ENCODE measurements at regions not wholly inside any gene's neighbourhood (a gene's known extent, or its start where the extent isn't known, plus 50 kb on each side); places are given as distances from the start of the nearest gene placed in this dataset.

DNA sequence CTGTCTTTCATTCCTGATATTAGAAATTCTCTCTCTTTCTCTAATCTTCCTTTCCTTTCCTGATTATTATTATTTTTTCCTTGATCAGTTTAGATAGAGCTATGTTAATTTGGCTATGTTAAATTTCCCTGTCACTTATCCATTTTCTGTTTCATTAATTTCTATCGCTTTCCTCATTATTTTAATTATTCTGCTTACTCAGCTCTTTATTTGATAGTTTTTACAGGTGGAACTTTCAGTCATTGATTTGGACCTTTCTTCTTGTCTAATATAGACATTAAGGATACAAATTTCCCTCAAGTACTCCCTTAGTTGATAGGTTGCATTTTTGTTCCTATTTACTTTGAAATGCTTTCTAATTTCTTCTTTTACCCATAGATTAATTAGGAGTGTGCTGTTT lies 442.3 kb downstream of the CDH26 start:
- TF ChIP-seq, protein P1, sequence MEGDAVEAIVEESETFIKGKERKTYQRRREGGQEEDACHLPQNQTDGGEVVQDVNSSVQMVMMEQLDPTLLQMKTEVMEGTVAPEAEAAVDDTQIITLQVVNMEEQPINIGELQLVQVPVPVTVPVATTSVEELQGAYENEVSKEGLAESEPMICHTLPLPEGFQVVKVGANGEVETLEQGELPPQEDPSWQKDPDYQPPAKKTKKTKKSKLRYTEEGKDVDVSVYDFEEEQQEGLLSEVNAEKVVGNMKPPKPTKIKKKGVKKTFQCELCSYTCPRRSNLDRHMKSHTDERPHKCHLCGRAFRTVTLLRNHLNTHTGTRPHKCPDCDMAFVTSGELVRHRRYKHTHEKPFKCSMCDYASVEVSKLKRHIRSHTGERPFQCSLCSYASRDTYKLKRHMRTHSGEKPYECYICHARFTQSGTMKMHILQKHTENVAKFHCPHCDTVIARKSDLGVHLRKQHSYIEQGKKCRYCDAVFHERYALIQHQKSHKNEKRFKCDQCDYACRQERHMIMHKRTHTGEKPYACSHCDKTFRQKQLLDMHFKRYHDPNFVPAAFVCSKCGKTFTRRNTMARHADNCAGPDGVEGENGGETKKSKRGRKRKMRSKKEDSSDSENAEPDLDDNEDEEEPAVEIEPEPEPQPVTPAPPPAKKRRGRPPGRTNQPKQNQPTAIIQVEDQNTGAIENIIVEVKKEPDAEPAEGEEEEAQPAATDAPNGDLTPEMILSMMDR (conservative IDR thresholded peaks at IDR 0.05): no peak
- no peak for TF ChIP-seq ZFX (IDR thresholded peaks at IDR 0.05)
- H3K27ac ChIP-seq: no peak overlapping the region

DNA sequence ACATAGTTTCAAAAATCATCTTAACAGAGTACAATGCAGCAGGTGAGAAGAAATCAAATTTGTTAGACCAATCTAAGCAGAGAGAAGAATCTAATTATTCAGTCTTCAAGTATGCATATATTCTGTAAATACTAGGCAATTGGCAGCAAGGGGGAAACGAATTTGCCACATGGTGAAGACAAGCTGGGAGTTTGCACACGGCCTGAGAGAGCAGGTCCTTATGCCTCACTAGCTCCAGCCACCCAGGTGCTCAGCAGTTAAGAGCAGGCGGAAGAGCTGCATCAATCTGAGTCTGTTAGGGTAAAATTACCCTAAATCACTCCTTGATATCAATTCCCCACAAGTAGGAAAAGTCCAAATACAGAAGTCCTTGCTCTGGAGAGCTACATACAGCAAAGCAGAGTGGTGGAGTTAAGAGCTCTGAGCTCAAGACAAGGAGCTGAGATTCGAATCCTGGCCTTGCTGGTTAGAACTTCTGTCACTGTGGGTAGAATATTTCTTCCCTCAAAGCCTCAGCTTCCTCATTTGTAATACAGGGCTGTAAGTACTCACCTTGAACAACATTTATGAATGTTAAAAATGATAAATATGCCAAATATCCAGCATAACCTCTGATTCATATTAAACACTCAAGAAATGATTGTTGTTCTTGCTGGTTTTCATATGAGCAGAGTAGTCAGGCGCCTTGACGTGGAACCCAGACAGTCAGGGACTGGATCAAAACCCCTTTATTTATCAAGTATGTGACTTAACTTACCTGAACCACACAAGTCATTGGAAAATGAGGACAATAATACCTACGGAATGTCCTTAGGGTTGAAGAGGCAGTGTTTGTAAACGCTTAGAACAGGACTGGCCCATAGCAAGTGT lies 444.2 kb downstream of the CDH26 start:
- TF ChIP-seq, protein P1 (conservative IDR thresholded peaks at IDR 0.05): no peak
- no peak for TF ChIP-seq ZFX (IDR thresholded peaks at IDR 0.05)
- H3K27ac ChIP-seq: no peak overlapping the region

DNA sequence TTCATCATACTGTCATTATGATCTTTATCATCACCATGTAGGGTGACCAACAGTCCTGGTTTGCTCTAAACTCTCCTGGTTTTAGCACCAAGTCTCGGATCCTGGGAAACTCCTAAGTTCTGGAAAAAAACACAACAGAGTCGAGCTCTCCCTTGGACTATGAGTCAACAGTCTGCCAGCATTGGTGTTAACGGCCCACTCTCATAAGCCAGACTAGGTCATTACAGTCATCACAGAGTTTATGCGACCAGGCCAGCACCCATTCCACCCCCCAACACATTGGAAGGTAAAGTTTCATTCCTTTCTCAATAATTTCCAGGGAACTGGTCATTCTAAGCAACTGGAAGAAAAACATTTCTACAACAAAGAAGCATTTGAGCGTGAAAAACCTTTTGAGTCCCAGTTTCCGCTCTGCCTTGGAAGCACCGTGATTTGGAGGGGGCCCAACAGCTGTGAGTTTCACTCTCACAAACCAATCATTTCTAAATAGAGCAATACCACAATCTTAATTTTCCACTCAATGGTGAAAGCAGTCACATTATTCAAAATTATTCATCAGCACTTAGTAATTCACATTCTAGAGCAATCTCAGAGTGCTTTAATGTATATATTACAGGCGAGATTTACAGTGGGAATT lies 445.0 kb downstream of the CDH26 start:
- TF ChIP-seq, protein P1 (conservative IDR thresholded peaks at IDR 0.05): no peak
- TF ChIP-seq ZFX (IDR thresholded peaks at IDR 0.05): no peak
- no peak overlapping the region for H3K27ac ChIP-seq

DNA sequence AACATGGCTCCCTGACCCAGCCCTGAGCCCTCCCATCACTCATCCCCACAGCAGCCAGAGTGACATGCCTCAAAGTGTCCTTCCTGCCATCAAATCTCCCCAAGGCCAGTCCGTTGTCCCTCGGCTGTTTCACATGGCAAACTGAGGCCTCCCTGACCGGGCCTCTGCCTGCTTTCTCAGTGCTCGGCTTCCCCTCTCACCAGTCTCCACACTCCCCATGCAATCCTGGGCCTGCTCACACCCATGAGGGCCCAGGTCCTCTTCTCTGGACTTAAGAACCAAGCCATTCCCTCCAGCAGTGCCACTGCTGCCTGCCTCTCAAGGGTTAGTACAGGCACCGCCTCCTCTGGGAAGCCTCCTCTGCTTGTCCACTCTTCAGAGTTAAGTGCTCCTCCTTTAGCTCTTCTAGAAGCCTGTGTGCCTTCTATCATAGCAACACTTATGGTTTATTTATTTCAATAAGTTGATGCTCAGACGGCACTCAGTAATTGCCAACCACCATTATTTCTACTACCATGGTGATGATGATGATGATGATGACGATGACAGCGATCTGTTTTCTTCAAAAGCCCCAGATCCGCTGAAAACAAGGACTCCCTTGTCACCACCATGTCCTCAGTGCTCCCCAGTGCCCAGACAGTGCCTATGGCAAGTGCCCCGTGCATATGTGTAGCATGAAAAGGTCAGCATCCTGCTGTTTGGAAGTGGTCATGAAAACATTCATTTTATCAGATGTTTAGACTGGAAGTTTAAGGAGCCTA lies 449.0 kb downstream of the CDH26 start:
- no peak overlapping the region for H3K27ac ChIP-seq
- no peak for TF ChIP-seq ZFX (IDR thresholded peaks at IDR 0.05)
- TF ChIP-seq, protein P1 (conservative IDR thresholded peaks at IDR 0.05): no peak

DNA sequence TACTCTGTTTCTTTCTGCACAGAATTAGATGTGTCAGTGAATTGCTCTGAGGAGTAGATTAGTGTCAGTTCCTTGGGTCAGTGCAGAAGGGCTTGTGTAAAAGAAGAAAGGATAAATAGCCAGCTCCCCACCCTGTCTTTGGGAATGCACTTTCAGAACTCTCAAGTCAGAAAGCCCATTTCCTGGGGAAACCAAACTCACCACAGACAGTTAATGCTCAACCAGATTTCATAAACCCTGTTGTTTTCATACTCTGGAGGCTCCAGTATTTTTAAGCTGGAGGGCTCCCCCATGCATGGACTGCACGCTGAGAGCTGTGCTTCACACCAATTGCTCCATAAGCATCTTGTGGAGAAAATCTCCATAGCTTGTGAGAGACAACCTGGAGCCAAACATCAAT lies 449.7 kb downstream of the CDH26 start:
- TF ChIP-seq, protein P1 (conservative IDR thresholded peaks at IDR 0.05): no peak
- TF ChIP-seq ZFX (IDR thresholded peaks at IDR 0.05): no peak
- H3K27ac ChIP-seq: no peak overlapping the region

DNA sequence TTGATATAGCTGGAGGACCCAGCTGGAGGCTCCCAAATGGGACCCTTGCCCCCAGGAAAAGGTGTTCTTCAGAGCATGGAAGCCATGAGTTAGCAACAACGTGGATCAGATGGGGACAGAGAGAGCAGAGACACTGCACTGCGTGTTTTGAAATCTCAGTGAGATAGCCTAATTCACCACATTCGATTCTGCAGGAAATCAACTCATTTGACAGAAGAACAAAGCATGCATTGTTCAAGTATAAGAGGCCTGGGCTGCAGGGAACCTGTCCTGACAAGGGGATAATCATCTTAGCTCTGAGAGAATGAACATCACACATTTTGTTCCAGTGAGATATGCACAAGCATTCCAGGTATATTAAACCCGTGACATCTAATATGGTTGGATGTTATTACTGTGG lies 450.2 kb downstream of the CDH26 start:
- H3K27ac ChIP-seq: no peak overlapping the region
- no peak for TF ChIP-seq ZFX (IDR thresholded peaks at IDR 0.05)
- TF ChIP-seq, protein P1 (conservative IDR thresholded peaks at IDR 0.05): no peak
